Liver (tissue), 7 donors: ENCODE measurements at regions not wholly inside any gene's neighbourhood (a gene's known extent, or its start where the extent isn't known, plus 50 kb on each side); places are given as distances from the start of the nearest gene placed in this dataset.

Experiments
- DNase-seq: peaks from one replicate; pipeline ENCODE4 v3.0.0-alpha.2; 2017; ENCODE audit warnings: low spot score
- H3K27ac ChIP-seq, 2 donors: one replicate each; pipeline ENCODE4 v1.7.0; 2013; ENCODE audit warnings: inconsistent platforms in 2 of 2, low read length in 2 of 2, control low read depth in 1 of 2, low read depth in 1 of 2, mild to moderate bottlenecking in 1 of 2
- H3K27me3 ChIP-seq, 4 donors: one replicate each; pipeline versions ENCODE4 v1.6.1 to v1.7.0; 2013; ENCODE audit warnings: low read length in 3 of 4, inconsistent platforms in 1 of 4, mild to moderate bottlenecking in 1 of 4, moderate library complexity in 1 of 4; ENCODE audit not compliant: control insufficient read depth in 4 of 4, insufficient read depth in 4 of 4
- H3K36me3 ChIP-seq, 4 donors: one replicate each; pipeline versions ENCODE4 v1.6.1 to v1.7.0; 2013; ENCODE audit warnings: low read length in 3 of 4, mild to moderate bottlenecking in 3 of 4, low read depth in 1 of 4, moderate library complexity in 1 of 4; ENCODE audit not compliant: control insufficient read depth in 4 of 4, insufficient read depth in 3 of 4
- H3K4me1 ChIP-seq, 4 donors: one replicate each; pipeline versions ENCODE4 v1.6.1 to v1.7.0; 2013; ENCODE audit warnings: low read length in 3 of 4, mild to moderate bottlenecking in 3 of 4, moderate library complexity in 1 of 4; ENCODE audit not compliant: control insufficient read depth in 4 of 4, insufficient read depth in 4 of 4
- H3K4me3 ChIP-seq, 3 donors: one replicate each; pipeline versions ENCODE4 v1.6.1 to v1.7.0; 2013; ENCODE audit warnings: low read length in 3 of 3, control low read depth in 1 of 3, low read depth in 1 of 3, mild to moderate bottlenecking in 1 of 3
- H3K9ac ChIP-seq, 2 donors: one replicate each; pipeline ENCODE4 v1.7.0; 2013; ENCODE audit warnings: low read length in 2 of 2, mild to moderate bottlenecking in 2 of 2, moderate library complexity in 2 of 2, control low read depth in 1 of 2, low read depth in 1 of 2
- H3K9me3 ChIP-seq, 4 donors: one replicate each; pipeline versions ENCODE4 v1.6.1 to v1.7.0; 2013; ENCODE audit warnings: low read length in 3 of 4; ENCODE audit not compliant: control insufficient read depth in 4 of 4
- EGR1 ChIP-seq, 2 donors: IDR thresholded peaks; 2 replicates each; pipeline ENCODE4 v1.6.1; 2016 to 2018; ENCODE audit warnings: antibody characterized with exemption in 2 of 2, low read depth in 2 of 2
- FOXA1 ChIP-seq: IDR thresholded peaks from 2 replicates; pipeline ENCODE4 v1.6.1; 2016; ENCODE audit warnings: antibody characterized with exemption
- FOXA2 ChIP-seq: IDR thresholded peaks from 2 replicates; pipeline ENCODE4 v1.6.1; 2016; ENCODE audit warnings: antibody characterized with exemption
- GABPA ChIP-seq, 2 donors: IDR thresholded peaks in 1 of 2; conservative IDR thresholded peaks in 1 of 2; 2 replicates each; pipeline ENCODE4 v1.6.1; 2016; ENCODE audit warnings: antibody characterized with exemption in 2 of 2, mild to moderate bottlenecking in 1 of 2, moderate library complexity in 1 of 2
- HNF4A ChIP-seq, 2 donors: conservative IDR thresholded peaks; 2 replicates each; pipeline ENCODE4 v1.6.1; 2016; ENCODE audit warnings: antibody characterized with exemption in 2 of 2, mild to moderate bottlenecking in 2 of 2
- HNF4G ChIP-seq: IDR thresholded peaks from 2 replicates; pipeline ENCODE4 v1.6.1; 2016; ENCODE audit warnings: antibody characterized with exemption
- JUND ChIP-seq, 2 donors: IDR thresholded peaks; 2 replicates each; pipeline ENCODE4 v1.6.1; 2016; ENCODE audit warnings: antibody characterized with exemption in 2 of 2
- MAX ChIP-seq: IDR thresholded peaks from 2 replicates; pipeline ENCODE4 v1.6.1; 2016; ENCODE audit warnings: antibody characterized with exemption
- NR2F2 ChIP-seq: IDR thresholded peaks from 2 replicates; pipeline ENCODE4 v1.6.1; 2016; ENCODE audit warnings: antibody characterized with exemption
- RAD21 ChIP-seq, 2 donors: IDR thresholded peaks; 2 replicates each; pipeline ENCODE4 v1.6.1; 2016; ENCODE audit warnings: antibody characterized with exemption in 2 of 2, mild to moderate bottlenecking in 2 of 2
- RXRA ChIP-seq, 2 donors: IDR thresholded peaks; 2 replicates each; pipeline ENCODE4 v1.6.1; 2017 to 2018; ENCODE audit warnings: antibody characterized with exemption in 2 of 2, mild to moderate bottlenecking in 1 of 2
- TAF1 ChIP-seq: conservative IDR thresholded peaks from 2 replicates; pipeline ENCODE4 v1.6.1; 2016; ENCODE audit warnings: antibody characterized with exemption, mild to moderate bottlenecking
- YY1 ChIP-seq: IDR thresholded peaks from 2 replicates; pipeline ENCODE4 v1.6.1; 2016; ENCODE audit warnings: antibody characterized with exemption, mild to moderate bottlenecking
- ZBTB33 ChIP-seq: IDR thresholded peaks from 2 replicates; pipeline ENCODE4 v1.6.1; 2016; ENCODE audit warnings: antibody characterized with exemption
- WGBS: extraction: QIAGEN DNeasy Blood & Tissue Kit; methylation state at CpG from one replicate; pipeline ENCODE4 v1.1.7; 2013; 5-methylcytosine and 5-hydroxymethylcytosine counted together
- TF ChIP-seq, protein P1 (sequence below): IDR thresholded peaks from 2 replicates; pipeline ENCODE4 v1.6.1; 2016; ENCODE audit warnings: antibody characterized with exemption, mild to moderate bottlenecking
- donor health status: healthy.
- donor health status: healthy.
- donor health status: healthy.
- donor health status: healthy.

DNA sequence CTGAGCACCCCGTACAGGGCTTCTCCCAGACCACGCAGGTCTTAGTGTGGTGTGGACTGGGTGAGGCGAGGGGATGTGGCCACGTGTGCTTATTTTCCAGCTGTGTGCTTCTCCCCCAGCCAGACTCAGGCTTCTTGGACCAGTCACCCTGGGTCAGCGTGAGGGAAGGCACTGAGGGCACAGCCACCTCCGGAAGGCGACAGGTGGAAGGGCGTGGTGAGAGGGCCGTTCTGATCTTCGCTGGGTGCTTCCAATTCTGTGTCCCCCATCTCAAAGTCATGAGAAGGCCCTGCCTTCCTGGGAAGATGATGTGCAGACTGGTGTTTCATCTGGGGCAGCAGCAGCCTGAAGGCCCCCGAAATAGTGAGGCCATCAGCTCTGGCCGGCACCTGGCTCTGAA, 169.7 kb upstream of the MYCN start:
- Histone ChIP-seq H3K27ac (no peak overlapping the region), H3K27me3 (no peaks in the 10 kb centered on the region), H3K4me1 (peaks cover 14 to 23% (median 18%) of the 10 kb centered on the region in 4 donors), H3K4me3 (no peak overlapping the region), H3K9ac (no peak overlapping the region), H3K9me3 (no peaks in the 10 kb centered on the region), H3K36me3 (no peaks in the 10 kb centered on the region)
- TF ChIP-seq FOXA1, result no peak
- no peak for TF ChIP-seq YY1
- no peak for TF ChIP-seq NR2F2
- TF ChIP-seq, protein P1, sequence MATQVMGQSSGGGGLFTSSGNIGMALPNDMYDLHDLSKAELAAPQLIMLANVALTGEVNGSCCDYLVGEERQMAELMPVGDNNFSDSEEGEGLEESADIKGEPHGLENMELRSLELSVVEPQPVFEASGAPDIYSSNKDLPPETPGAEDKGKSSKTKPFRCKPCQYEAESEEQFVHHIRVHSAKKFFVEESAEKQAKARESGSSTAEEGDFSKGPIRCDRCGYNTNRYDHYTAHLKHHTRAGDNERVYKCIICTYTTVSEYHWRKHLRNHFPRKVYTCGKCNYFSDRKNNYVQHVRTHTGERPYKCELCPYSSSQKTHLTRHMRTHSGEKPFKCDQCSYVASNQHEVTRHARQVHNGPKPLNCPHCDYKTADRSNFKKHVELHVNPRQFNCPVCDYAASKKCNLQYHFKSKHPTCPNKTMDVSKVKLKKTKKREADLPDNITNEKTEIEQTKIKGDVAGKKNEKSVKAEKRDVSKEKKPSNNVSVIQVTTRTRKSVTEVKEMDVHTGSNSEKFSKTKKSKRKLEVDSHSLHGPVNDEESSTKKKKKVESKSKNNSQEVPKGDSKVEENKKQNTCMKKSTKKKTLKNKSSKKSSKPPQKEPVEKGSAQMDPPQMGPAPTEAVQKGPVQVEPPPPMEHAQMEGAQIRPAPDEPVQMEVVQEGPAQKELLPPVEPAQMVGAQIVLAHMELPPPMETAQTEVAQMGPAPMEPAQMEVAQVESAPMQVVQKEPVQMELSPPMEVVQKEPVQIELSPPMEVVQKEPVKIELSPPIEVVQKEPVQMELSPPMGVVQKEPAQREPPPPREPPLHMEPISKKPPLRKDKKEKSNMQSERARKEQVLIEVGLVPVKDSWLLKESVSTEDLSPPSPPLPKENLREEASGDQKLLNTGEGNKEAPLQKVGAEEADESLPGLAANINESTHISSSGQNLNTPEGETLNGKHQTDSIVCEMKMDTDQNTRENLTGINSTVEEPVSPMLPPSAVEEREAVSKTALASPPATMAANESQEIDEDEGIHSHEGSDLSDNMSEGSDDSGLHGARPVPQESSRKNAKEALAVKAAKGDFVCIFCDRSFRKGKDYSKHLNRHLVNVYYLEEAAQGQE, result no peak
- TF ChIP-seq EGR1 (IDR thresholded peaks at IDR 0.05; ENCODE audit: low read depth in 2 of 2), result no peak
- no peak for TF ChIP-seq MAX
- no peak for TF ChIP-seq GABPA (IDR thresholded peaks at IDR 0.05 in 1 of 2, conservative IDR thresholded peaks at IDR 0.05 in 1 of 2)
- TF ChIP-seq ZBTB33, result no peak
- no peak for TF ChIP-seq TAF1
- TF ChIP-seq RXRA (IDR thresholded peaks at IDR 0.05), result no peak
- TF ChIP-seq FOXA2, result no peak
- no peak for TF ChIP-seq JUND (IDR thresholded peaks at IDR 0.05)
- no peak for TF ChIP-seq HNF4G
- WGBS, result 96% methylated on average over 12 of the region's 12 CpGs
- no peak for DNase-seq

- H3K36me3 ChIP-seq, result no peaks in the 10 kb centered on the region
- no peak for DNase-seq
- H3K27ac ChIP-seq, result no peak overlapping the region
- TF ChIP-seq YY1 (no peak), HNF4G (no peak), JUND (IDR thresholded peaks at IDR 0.05) (no peak), NR2F2 (no peak), HNF4A (conservative IDR thresholded peaks at IDR 0.05) (no peak), TAF1 (no peak), GABPA (IDR thresholded peaks at IDR 0.05 in 1 of 2, conservative IDR thresholded peaks at IDR 0.05 in 1 of 2) (no peak), ZBTB33 (no peak), RAD21 (IDR thresholded peaks at IDR 0.05) (no peak), FOXA1 (no peak)
- 95% methylated on average over 7 of the region's 7 CpGs for WGBS
- no peak overlapping the region for H3K4me3 ChIP-seq
- H3K4me1 ChIP-seq, result peaks cover 12 to 21% (median 17%) of the 10 kb centered on the region in 4 donors
- H3K9me3 ChIP-seq, result no peaks in the 10 kb centered on the region
- H3K27me3 ChIP-seq, result no peaks in the 10 kb centered on the region
- no peak overlapping the region for H3K9ac ChIP-seq
Observed at GRCh38 chr2:15771124-15771523, 169.2 kb upstream of the MYCN start.
